ENCODE measurements at regions not wholly inside any gene's neighbourhood (a gene's known extent, or its start where the extent isn't known, plus 50 kb on each side); places are given as distances from the start of the nearest gene placed in this dataset.

- TF ChIP-seq, protein P1, sequence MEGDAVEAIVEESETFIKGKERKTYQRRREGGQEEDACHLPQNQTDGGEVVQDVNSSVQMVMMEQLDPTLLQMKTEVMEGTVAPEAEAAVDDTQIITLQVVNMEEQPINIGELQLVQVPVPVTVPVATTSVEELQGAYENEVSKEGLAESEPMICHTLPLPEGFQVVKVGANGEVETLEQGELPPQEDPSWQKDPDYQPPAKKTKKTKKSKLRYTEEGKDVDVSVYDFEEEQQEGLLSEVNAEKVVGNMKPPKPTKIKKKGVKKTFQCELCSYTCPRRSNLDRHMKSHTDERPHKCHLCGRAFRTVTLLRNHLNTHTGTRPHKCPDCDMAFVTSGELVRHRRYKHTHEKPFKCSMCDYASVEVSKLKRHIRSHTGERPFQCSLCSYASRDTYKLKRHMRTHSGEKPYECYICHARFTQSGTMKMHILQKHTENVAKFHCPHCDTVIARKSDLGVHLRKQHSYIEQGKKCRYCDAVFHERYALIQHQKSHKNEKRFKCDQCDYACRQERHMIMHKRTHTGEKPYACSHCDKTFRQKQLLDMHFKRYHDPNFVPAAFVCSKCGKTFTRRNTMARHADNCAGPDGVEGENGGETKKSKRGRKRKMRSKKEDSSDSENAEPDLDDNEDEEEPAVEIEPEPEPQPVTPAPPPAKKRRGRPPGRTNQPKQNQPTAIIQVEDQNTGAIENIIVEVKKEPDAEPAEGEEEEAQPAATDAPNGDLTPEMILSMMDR (IDR thresholded peaks at IDR 0.05; ENCODE audit: borderline replicate concordance, insufficient read depth, low read depth, low read length), result no peak
- no peak overlapping the region for H3K4me3 ChIP-seq (ENCODE audit: low read depth, low read length)
Measured at GRCh38 chr2:185891403-185891802, 152.8 kb downstream of the FSIP2 start.

GRCh38 chr2:185891804-185892411, 153.3 kb downstream of the FSIP2 start:
- TF ChIP-seq, protein P1 (IDR thresholded peaks at IDR 0.05; ENCODE audit: borderline replicate concordance, insufficient read depth, low read depth, low read length), result no peak
- no peak overlapping the region for H3K4me3 ChIP-seq (ENCODE audit: low read depth, low read length)

GRCh38 chr2:185892484-185892883, 153.9 kb downstream of the FSIP2 start:
- H3K4me3 ChIP-seq (ENCODE audit: low read depth, low read length), result no peak overlapping the region
- TF ChIP-seq, protein P1 (IDR thresholded peaks at IDR 0.05; ENCODE audit: borderline replicate concordance, insufficient read depth, low read depth, low read length), result no peak

- H3K4me3 ChIP-seq (ENCODE audit: low read depth, low read length), result no peak overlapping the region
- TF ChIP-seq, protein P1 (IDR thresholded peaks at IDR 0.05; ENCODE audit: borderline replicate concordance, insufficient read depth, low read depth, low read length), result no peak
Measured at GRCh38 chr2:185894223-185894622, 155.6 kb downstream of the FSIP2 start.

DNA sequence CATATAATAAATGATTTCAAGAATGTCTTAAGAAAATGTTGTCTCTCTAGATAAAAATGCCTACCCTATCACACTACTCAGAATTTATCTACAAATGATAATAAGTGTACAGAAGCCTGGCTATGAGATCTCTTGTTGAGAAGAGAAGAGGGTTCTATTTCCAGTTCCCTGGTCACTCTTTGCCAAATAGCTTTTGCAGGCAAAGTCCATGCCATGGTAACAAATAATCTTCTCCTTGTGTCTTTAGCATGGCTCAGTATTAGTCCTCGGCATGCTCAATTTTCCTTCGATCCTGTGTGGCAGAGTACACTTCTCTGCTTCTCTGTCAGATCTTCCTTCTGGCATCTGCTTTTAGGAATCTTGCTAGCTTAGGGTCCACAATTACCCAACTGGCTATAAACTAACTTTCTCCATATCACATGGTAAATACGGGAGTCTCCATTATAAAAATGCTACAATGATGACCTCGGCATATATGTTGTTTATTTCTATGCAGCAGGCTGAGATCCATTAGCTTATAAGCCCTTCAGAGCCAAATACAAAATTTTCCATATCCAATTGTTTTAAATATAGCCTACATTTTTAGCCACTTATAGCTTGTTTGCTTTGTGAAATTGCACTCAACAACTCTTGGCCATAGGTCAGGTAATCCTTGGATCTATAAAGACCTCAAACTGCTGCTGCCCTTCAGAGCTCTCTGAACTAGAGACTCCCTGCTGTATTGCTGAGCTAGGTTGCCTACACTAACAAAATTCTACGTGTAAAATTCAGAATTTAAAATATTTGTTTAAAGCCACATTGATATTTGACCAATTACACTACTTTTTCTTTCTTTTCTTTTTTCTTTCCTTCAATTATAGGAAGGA, 157.5 kb downstream of the FSIP2 start:
- no peak overlapping the region for H3K4me3 ChIP-seq (ENCODE audit: low read depth, low read length)
- TF ChIP-seq, protein P1 (IDR thresholded peaks at IDR 0.05; ENCODE audit: borderline replicate concordance, insufficient read depth, low read depth, low read length), result no peak

DNA sequence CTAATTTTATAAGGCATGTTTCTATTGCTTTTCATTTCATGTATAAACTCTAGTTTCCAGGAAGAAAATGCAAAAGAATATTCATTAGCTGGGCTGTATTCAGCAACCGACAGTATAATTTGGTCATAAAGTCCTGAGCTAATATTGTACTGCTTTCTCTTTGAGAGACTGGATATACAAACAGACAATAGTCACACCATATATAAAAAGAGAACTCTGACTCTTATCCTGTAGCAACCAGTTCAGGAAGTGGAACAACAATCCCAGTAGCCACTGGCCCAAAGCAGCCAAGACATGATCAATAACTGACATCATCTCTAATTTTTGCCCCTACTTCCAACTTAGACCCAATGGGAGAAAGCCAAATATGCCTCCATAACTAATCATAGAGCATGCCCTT, 160.8 kb downstream of the FSIP2 start:
- TF ChIP-seq, protein P1 (IDR thresholded peaks at IDR 0.05; ENCODE audit: borderline replicate concordance, insufficient read depth, low read depth, low read length), result no peak
- H3K4me3 ChIP-seq (ENCODE audit: low read depth, low read length), result no peak overlapping the region

DNA sequence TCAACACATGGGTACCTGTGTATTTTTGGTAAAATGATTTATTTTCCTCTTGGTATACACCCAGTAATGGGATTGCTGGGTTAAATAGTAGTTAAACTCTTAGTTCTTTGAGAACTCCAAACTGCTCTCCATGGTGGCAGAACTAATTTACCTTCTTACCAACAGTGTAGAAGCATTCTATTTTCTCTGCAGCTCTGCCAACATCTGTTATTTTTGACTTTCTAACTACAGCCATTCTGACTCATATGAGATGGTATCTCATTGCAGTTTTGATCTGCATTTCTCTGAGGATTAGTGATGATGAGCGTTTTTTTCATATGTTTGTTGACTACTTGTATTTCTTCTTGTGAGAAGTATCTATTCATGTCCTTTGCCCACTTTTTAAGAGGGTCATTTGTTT, 180.6 kb downstream of the FSIP2 start:
- TF ChIP-seq, protein P1 (IDR thresholded peaks at IDR 0.05; ENCODE audit: borderline replicate concordance, insufficient read depth, low read depth, low read length), result no peak
- no peak overlapping the region for H3K4me3 ChIP-seq (ENCODE audit: low read depth, low read length)
